ENCODE measurements at regions not wholly inside any gene's neighbourhood (a gene's known extent, or its start where the extent isn't known, plus 50 kb on each side); places are given as distances from the start of the nearest gene placed in this dataset.

- Mint-ChIP-seq H3K4me1 (ENCODE audit: low read depth) (no peaks in the 10 kb centered on the region), H3K36me3 (ENCODE audit: insufficient read depth) (no peaks in the 10 kb centered on the region), H3K4me3 (ENCODE audit: low read depth) (no peak overlapping the region), H3K9me3 (ENCODE audit: low read depth) (no peaks in the 10 kb centered on the region), H3K27me3 (no peaks in the 10 kb centered on the region), H3K27ac (no peak overlapping the region)
- DNase-seq (ENCODE audit: low spot score, unreplicated experiment), result no peak
- no peak for TF ChIP-seq CTCF (IDR thresholded peaks at IDR 0.05; ENCODE audit: unreplicated experiment)
Observed at GRCh38 chr5:121424976-121425375, 426.7 kb upstream of the FTMT start.

DNA sequence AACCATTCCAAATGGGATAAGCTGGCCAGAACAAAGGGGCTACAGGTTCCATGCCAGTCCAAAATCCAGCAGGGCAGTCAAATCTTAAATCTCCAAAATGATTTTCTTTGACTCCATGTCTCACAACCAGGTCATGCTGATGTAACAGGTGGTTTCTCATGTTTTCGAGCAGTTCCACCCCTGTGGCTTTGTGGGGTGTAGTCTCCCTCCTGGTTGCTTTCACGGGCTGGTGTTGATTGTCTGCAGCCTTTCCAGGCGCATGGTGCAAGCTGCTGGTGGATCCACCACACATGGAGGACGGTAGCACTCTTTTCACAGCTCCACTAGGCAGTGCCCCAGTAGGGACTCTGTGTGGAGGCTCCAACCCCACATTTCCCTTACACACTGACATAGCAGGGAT, 425.5 kb upstream of the FTMT start:
- Mint-ChIP-seq H3K27me3 (no peaks in the 10 kb centered on the region), H3K27ac (no peak overlapping the region), H3K36me3 (ENCODE audit: insufficient read depth) (no peaks in the 10 kb centered on the region), H3K4me1 (ENCODE audit: low read depth) (peaks cover 1% of the 10 kb centered on the region), H3K4me3 (ENCODE audit: low read depth) (no peak overlapping the region), H3K9me3 (ENCODE audit: low read depth) (no peaks in the 10 kb centered on the region)
- no peak for TF ChIP-seq CTCF (IDR thresholded peaks at IDR 0.05; ENCODE audit: unreplicated experiment)
- DNase-seq (ENCODE audit: low spot score, unreplicated experiment), result no peak

DNA sequence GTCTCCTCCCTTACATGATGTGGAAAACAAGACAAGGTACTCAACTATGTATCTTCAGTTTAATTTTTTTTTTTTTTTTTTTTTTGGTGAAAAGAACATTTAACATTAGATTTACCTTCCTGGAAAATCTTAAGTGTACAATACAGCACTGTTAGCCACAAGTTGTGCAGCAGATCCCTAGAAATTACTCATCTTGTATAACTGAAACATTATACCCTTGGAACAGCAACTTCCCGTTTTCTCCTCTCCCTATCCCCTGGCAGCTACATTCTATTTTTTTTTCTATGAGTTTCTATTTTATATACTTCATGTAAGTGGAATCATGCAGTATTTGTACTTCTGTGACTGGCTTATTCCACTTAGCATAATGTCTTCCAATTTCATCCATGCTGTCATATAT, 421.9 kb upstream of the FTMT start:
- H3K4me1 Mint-ChIP-seq (ENCODE audit: low read depth), result peaks cover 1% of the 10 kb centered on the region
- H3K9me3 Mint-ChIP-seq (ENCODE audit: low read depth), result no peaks in the 10 kb centered on the region
- no peak overlapping the region for H3K27ac Mint-ChIP-seq
- H3K4me3 Mint-ChIP-seq (ENCODE audit: low read depth), result no peak overlapping the region
- DNase-seq (ENCODE audit: low spot score, unreplicated experiment), result no peak
- H3K27me3 Mint-ChIP-seq, result no peaks in the 10 kb centered on the region
- H3K36me3 Mint-ChIP-seq (ENCODE audit: insufficient read depth), result no peaks in the 10 kb centered on the region
- TF ChIP-seq CTCF (IDR thresholded peaks at IDR 0.05; ENCODE audit: unreplicated experiment), result no peak

DNA sequence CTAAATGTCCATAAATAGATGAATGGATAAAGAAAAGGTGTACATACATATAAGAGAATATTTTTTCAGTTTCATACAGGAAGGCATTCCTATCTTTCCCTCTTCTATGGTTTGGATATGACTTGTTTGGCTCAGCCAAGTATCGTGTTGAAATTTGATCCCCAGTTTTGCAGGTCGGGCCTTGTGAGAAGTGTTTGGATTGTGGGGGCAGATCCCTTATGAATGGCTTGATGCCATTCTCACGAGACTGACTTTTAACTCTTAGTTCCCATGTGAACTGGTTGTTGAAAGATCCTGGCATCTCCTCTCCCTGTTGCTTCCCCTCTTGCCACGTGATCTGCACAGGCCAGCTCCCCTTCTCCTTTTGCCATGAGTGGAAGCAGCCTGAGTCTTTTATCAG, 421.1 kb upstream of the FTMT start:
- no peak for TF ChIP-seq CTCF (IDR thresholded peaks at IDR 0.05; ENCODE audit: unreplicated experiment)
- Mint-ChIP-seq H3K27me3 (no peaks in the 10 kb centered on the region), H3K27ac (no peak overlapping the region), H3K4me1 (ENCODE audit: low read depth) (peaks cover 1% of the 10 kb centered on the region), H3K4me3 (ENCODE audit: low read depth) (no peak overlapping the region), H3K9me3 (ENCODE audit: low read depth) (no peaks in the 10 kb centered on the region), H3K36me3 (ENCODE audit: insufficient read depth) (no peaks in the 10 kb centered on the region)
- DNase-seq (ENCODE audit: low spot score, unreplicated experiment), result no peak

DNA sequence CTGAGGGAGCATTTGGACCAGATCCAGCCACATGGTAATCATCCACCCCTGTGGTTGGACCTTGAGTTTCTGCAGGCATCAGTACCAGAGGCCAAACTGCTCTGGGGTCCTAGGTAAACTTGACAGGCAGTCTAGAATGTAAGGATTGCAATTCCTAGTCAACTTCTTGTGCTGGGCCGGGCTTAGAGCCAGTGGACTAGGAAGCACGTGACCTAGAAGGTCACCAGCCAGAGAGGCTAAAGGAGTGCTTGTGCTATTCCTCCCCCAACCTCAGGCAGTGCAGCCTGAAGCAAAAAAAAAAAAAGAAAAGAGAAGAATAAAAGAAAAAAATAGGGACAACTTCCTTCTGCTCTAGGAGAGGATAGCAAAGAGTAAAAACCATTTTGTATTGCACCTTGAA, 406.2 kb upstream of the FTMT start:
- Mint-ChIP-seq H3K27ac (no peak overlapping the region), H3K36me3 (ENCODE audit: insufficient read depth) (no peaks in the 10 kb centered on the region), H3K4me3 (ENCODE audit: low read depth) (no peak overlapping the region), H3K27me3 (no peaks in the 10 kb centered on the region), H3K9me3 (ENCODE audit: low read depth) (peaks cover 6% of the 10 kb centered on the region), H3K4me1 (ENCODE audit: low read depth) (peaks cover 8% of the 10 kb centered on the region)
- DNase-seq (ENCODE audit: low spot score, unreplicated experiment), result no peak
- TF ChIP-seq CTCF (IDR thresholded peaks at IDR 0.05; ENCODE audit: unreplicated experiment), result no peak

Measured in progenitor cell of endocrine pancreas (in vitro differentiated cells).